ENCODE measurements at regions not wholly inside any gene's neighbourhood (a gene's known extent, or its start where the extent isn't known, plus 50 kb on each side); places are given as distances from the start of the nearest gene placed in this dataset.

DNA sequence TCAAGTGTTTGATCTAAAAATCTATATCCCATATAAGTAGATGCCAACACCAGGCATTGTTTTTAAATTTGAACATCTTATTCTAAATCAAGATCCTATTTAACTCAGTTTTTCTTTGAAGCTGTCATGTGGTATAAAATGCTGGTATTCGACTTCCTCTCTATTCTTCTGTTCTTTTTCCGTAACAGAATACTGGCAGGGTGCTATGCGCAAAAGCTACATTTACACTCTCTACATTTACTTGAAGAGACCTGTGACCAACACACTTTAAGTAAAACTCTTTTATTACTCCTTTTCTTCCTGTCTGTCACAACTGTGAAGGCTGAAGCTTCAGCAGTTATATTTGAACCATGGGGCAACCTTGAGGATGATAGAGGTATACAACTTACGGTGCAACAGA is 612.8 kb downstream of the C4orf33 start:
- Histone ChIP-seq H3K4me3 (ENCODE audit: low read depth in 1 of 2, low read length in 2 of 2) (no peak overlapping the region), H3K4me1 (ENCODE audit: control insufficient read depth in 1 of 2, insufficient read depth in 2 of 2, low read length in 2 of 2) (no peaks in the 10 kb centered on the region), H3K27me3 (ENCODE audit: low read depth, low read length) (no peaks in the 10 kb centered on the region), H3K36me3 (ENCODE audit: control insufficient read depth in 1 of 2, insufficient read depth in 2 of 2, low read length in 2 of 2) (no peaks in the 10 kb centered on the region), H3K27ac (ENCODE audit: low read length) (no peak overlapping the region), H3K9me3 (ENCODE audit: control insufficient read depth in 1 of 2, low read length in 2 of 2) (peaks cover 0 to 6% of the 10 kb centered on the region in 2 donors)

DNA sequence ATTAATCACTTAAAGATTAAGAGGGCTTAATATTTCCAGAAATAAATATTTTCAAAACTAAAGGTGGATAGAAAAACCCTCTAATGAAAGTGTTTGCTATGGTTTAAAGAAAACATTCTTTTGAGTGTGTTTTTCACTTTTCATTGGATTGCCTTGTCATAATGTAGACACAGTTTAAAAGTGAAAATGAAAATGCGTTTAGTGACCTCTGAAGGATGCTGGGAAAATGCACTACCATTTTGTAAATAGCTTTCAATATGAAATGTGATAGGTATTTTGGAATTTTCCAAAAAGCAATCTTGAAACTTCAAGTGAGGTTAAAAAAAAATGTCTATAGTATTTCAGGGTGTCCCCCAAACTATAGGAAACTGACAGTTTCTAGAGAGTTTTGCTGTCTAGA is 642.2 kb downstream of the C4orf33 start:
- H3K36me3 ChIP-seq (ENCODE audit: control insufficient read depth in 1 of 2, insufficient read depth in 2 of 2, low read length in 2 of 2): no peaks in the 10 kb centered on the region
- H3K4me3 ChIP-seq (ENCODE audit: low read depth in 1 of 2, low read length in 2 of 2): no peak overlapping the region
- no peak overlapping the region for H3K27ac ChIP-seq (ENCODE audit: low read length)
- H3K4me1 ChIP-seq (ENCODE audit: control insufficient read depth in 1 of 2, insufficient read depth in 2 of 2, low read length in 2 of 2): no peaks in the 10 kb centered on the region
- no peaks in the 10 kb centered on the region for H3K9me3 ChIP-seq (ENCODE audit: control insufficient read depth in 1 of 2, low read length in 2 of 2)
- no peaks in the 10 kb centered on the region for H3K27me3 ChIP-seq (ENCODE audit: low read depth, low read length)

DNA sequence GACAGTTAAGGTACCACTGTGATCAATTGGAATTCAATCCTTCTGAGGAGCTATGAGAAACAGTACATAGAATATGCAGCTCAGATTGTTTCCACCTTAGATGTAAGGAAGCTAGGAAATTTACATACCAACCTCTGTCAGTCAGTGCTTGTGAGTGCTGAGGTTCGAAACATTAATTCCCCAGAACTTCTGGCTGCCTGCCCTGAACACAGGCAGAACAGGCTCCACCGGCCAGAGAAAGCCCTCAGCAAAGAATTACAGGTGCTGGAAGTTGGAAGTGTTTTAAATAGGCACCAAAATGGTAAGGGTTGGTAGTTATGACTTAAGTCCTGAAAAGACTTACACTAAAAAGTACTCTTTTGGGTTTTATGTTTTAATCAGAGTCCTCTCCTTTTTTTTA is 651.8 kb downstream of the C4orf33 start:
- H3K4me3 ChIP-seq (ENCODE audit: low read depth in 1 of 2, low read length in 2 of 2): no peak overlapping the region
- H3K4me1 ChIP-seq (ENCODE audit: control insufficient read depth in 1 of 2, insufficient read depth in 2 of 2, low read length in 2 of 2): peaks cover 0 to 4% of the 10 kb centered on the region in 2 donors
- H3K9me3 ChIP-seq (ENCODE audit: control insufficient read depth in 1 of 2, low read length in 2 of 2): no peaks in the 10 kb centered on the region
- H3K36me3 ChIP-seq (ENCODE audit: control insufficient read depth in 1 of 2, insufficient read depth in 2 of 2, low read length in 2 of 2): no peaks in the 10 kb centered on the region
- no peaks in the 10 kb centered on the region for H3K27me3 ChIP-seq (ENCODE audit: low read depth, low read length)
- H3K27ac ChIP-seq (ENCODE audit: low read length): no peak overlapping the region

DNA sequence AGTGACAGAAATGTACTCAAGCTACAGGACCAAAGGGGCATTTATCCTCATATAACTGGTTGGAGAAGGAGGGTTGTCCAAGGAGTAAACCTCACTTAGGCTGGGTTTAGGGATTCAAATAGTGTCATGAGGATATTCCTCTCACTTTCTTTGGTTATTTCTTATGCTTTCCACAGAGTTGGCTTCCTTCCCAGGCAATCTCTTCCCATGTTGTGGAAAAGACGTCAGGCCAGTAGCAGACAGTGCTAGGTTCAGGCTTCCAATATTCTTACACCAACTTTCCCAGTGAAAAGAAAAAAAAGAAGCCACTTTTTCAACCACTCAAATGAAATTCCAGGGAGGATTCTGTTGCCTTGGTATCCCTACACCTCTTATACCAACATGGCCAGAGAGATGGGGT is 653.0 kb downstream of the C4orf33 start:
- no peaks in the 10 kb centered on the region for H3K27me3 ChIP-seq (ENCODE audit: low read depth, low read length)
- no peaks in the 10 kb centered on the region for H3K9me3 ChIP-seq (ENCODE audit: control insufficient read depth in 1 of 2, low read length in 2 of 2)
- H3K36me3 ChIP-seq (ENCODE audit: control insufficient read depth in 1 of 2, insufficient read depth in 2 of 2, low read length in 2 of 2): no peaks in the 10 kb centered on the region
- no peak overlapping the region for H3K4me3 ChIP-seq (ENCODE audit: low read depth in 1 of 2, low read length in 2 of 2)
- H3K4me1 ChIP-seq (ENCODE audit: control insufficient read depth in 1 of 2, insufficient read depth in 2 of 2, low read length in 2 of 2): peaks cover 0 to 4% of the 10 kb centered on the region in 2 donors
- no peak overlapping the region for H3K27ac ChIP-seq (ENCODE audit: low read length)

DNA sequence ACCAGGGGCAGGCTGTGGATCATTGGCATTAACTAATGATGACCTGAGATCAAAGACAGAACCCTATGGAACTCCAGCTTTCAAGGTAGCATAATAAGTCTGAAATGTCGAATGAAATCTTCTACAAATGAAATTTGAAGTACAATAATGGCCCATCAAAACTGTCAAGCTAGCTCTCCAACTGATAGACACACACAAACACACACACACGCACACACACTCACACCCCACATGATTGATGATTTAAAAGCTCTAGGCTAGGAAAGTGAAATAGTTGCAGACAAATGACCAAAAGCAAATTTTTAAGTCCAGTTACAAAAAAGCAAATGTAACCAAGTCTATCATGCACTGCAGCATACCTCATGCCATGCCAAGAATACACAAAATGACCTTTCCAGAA is 655.7 kb downstream of the C4orf33 start:
- H3K9me3 ChIP-seq (ENCODE audit: control insufficient read depth in 1 of 2, low read length in 2 of 2): no peaks in the 10 kb centered on the region
- H3K4me3 ChIP-seq (ENCODE audit: low read depth in 1 of 2, low read length in 2 of 2): no peak overlapping the region
- no peaks in the 10 kb centered on the region for H3K36me3 ChIP-seq (ENCODE audit: control insufficient read depth in 1 of 2, insufficient read depth in 2 of 2, low read length in 2 of 2)

DNA sequence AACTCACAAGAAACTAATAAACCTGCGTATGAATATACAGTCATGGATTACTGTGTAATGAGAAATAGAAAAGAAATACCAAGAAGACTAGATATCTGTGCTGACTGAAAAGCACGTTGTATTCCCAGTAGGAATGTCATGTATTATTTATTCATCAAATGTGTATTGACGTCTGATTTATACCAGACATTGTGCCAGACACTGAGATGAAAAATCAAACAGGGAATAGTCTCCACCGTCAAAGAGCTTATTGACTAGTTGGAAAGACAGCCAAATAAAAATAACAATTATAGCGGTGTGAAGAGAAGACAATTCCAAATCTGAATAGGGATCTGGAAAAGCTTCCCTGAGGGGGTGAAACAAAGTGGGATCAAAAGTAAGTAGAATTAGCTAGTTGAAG is 687.6 kb downstream of the C4orf33 start:
- H3K4me1 ChIP-seq (ENCODE audit: control insufficient read depth in 1 of 2, insufficient read depth in 2 of 2, low read length in 2 of 2): no peaks in the 10 kb centered on the region
- no peaks in the 10 kb centered on the region for H3K36me3 ChIP-seq (ENCODE audit: control insufficient read depth in 1 of 2, insufficient read depth in 2 of 2, low read length in 2 of 2)
- no peak overlapping the region for H3K27ac ChIP-seq (ENCODE audit: low read length)
- H3K9me3 ChIP-seq (ENCODE audit: control insufficient read depth in 1 of 2, low read length in 2 of 2): no peaks in the 10 kb centered on the region
- H3K4me3 ChIP-seq (ENCODE audit: low read depth in 1 of 2, low read length in 2 of 2): no peak overlapping the region
- H3K27me3 ChIP-seq (ENCODE audit: low read depth, low read length): no peaks in the 10 kb centered on the region

More for the DNA sequence above, 655.7 kb downstream of the C4orf33 start:
- no peaks in the 10 kb centered on the region for H3K27me3 ChIP-seq (ENCODE audit: low read depth, low read length)
- peaks cover 0 to 4% of the 10 kb centered on the region in 2 donors for H3K4me1 ChIP-seq (ENCODE audit: control insufficient read depth in 1 of 2, insufficient read depth in 2 of 2, low read length in 2 of 2)
- no peak overlapping the region for H3K27ac ChIP-seq (ENCODE audit: low read length)

DNA sequence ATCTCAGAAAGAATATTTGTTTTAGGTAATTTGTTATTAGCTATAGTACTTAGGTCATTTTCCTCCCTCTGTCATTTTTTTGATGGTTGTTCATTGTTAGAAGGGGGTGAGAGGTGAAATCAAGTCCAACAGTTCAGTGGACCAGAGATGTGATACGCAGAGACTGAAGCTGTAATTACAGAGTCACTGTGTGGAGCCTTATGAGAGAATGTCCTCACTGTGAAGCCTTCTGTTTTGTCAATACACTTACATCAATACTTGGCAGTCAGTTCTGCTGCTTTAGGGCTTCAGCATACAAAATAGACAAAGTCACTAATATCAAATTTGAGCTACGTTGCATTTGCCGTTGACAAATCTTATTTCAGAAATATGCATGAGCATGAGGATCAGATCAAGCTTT is 692.5 kb downstream of the C4orf33 start:
- no peak overlapping the region for H3K27ac ChIP-seq (ENCODE audit: low read length)
- no peaks in the 10 kb centered on the region for H3K27me3 ChIP-seq (ENCODE audit: low read depth, low read length)
- H3K36me3 ChIP-seq (ENCODE audit: control insufficient read depth in 1 of 2, insufficient read depth in 2 of 2, low read length in 2 of 2): no peaks in the 10 kb centered on the region
- no peak overlapping the region for H3K4me3 ChIP-seq (ENCODE audit: low read depth in 1 of 2, low read length in 2 of 2)
- no peaks in the 10 kb centered on the region for H3K9me3 ChIP-seq (ENCODE audit: control insufficient read depth in 1 of 2, low read length in 2 of 2)
- no peaks in the 10 kb centered on the region for H3K4me1 ChIP-seq (ENCODE audit: control insufficient read depth in 1 of 2, insufficient read depth in 2 of 2, low read length in 2 of 2)

DNA sequence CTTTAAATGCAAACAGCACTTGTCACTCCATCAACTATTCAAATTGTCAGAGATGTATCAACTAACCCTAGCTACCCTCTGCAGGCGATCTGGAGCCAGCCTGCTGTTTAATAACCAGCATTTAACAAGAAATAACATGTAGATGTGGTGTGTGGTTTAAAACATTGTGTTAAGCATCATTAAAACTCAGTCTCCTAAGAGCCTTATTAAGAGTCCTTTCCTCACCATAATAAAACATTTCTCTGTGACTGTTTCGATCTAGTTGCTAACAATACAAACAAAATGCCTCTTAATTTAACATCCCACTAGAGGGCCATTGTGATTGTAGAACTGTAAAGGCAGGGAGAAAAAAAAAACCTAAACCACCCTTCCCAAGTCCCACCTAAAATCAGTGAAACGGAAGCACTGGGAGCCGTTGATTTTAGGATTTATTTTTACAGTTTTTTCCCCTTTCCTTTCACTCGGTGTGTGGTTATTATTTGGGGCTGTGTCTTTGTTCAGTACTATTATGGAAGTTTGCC is 708.6 kb downstream of the C4orf33 start:
- Histone ChIP-seq H3K27me3 (ENCODE audit: low read depth, low read length) (no peaks in the 10 kb centered on the region), H3K4me3 (ENCODE audit: low read depth in 1 of 2, low read length in 2 of 2) (no peak overlapping the region), H3K27ac (ENCODE audit: low read length) (no peak overlapping the region), H3K36me3 (ENCODE audit: control insufficient read depth in 1 of 2, insufficient read depth in 2 of 2, low read length in 2 of 2) (no peaks in the 10 kb centered on the region), H3K4me1 (ENCODE audit: control insufficient read depth in 1 of 2, insufficient read depth in 2 of 2, low read length in 2 of 2) (no peaks in the 10 kb centered on the region), H3K9me3 (ENCODE audit: control insufficient read depth in 1 of 2, low read length in 2 of 2) (no peaks in the 10 kb centered on the region)

DNA sequence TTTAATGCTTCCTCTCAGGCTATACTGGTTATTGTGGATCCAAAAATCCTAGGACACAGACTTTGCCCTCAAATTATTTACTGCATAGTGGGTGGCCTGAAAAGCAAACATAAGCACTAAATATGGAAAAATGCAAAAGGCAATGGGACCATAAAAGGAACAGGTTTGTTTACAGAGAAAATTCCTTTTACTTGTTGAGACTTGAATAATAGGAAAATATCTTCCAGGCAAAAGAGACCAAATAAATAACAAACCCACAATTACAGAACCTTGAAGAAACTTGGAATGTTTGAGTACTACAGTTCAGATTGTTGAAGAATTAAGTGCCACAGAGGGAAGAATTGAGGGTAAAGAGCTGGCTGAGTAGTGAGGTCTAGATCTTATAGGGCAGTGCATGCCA is 711.0 kb downstream of the C4orf33 start:
- no peaks in the 10 kb centered on the region for H3K9me3 ChIP-seq (ENCODE audit: control insufficient read depth in 1 of 2, low read length in 2 of 2)
- no peaks in the 10 kb centered on the region for H3K4me1 ChIP-seq (ENCODE audit: control insufficient read depth in 1 of 2, insufficient read depth in 2 of 2, low read length in 2 of 2)
- H3K27me3 ChIP-seq (ENCODE audit: low read depth, low read length): no peaks in the 10 kb centered on the region
- H3K27ac ChIP-seq (ENCODE audit: low read length): no peak overlapping the region
- H3K36me3 ChIP-seq (ENCODE audit: control insufficient read depth in 1 of 2, insufficient read depth in 2 of 2, low read length in 2 of 2): no peaks in the 10 kb centered on the region
- H3K4me3 ChIP-seq (ENCODE audit: low read depth in 1 of 2, low read length in 2 of 2): no peak overlapping the region

DNA sequence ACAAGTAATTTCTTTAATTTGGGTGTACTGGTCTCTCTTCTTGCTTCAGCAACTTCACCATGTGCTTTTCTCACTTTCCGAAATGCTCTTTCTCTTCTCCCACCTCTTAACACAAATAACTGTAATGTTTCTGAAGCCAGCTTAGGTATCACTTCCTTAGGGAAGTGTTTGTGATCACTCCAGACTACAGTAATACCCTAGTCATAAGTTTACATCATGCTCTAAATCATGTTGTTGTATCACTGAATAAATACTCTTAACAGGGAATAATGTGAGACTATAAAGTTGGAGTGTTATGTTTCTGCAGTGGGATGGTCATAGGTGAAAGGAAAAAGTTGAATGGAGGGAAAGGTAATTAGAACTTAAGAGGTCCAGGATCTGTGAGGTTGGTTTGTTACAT is 712.3 kb downstream of the C4orf33 start:
- no peaks in the 10 kb centered on the region for H3K9me3 ChIP-seq (ENCODE audit: control insufficient read depth in 1 of 2, low read length in 2 of 2)
- no peak overlapping the region for H3K27ac ChIP-seq (ENCODE audit: low read length)
- no peaks in the 10 kb centered on the region for H3K36me3 ChIP-seq (ENCODE audit: control insufficient read depth in 1 of 2, insufficient read depth in 2 of 2, low read length in 2 of 2)
- no peak overlapping the region for H3K4me3 ChIP-seq (ENCODE audit: low read depth in 1 of 2, low read length in 2 of 2)
- no peaks in the 10 kb centered on the region for H3K4me1 ChIP-seq (ENCODE audit: control insufficient read depth in 1 of 2, insufficient read depth in 2 of 2, low read length in 2 of 2)
- no peaks in the 10 kb centered on the region for H3K27me3 ChIP-seq (ENCODE audit: low read depth, low read length)

DNA sequence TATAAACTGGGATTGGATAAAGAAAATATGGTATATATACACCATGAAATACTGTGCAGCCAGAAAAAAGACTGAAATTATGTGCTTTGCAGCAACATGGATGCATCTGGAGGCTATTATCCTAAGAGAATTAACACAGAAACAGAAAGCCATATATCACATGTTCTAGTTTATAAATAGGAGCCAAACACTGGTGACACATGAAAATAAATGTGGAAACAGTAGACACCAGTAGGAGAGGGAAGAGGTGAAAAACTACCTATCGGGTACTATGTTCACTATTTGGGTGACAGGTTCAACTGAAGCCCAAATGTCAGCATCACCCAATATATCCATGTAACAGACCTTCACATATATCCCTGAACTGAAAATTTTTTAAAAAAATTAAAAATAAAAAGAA is 725.1 kb downstream of the C4orf33 start:
- no peaks in the 10 kb centered on the region for H3K36me3 ChIP-seq (ENCODE audit: control insufficient read depth in 1 of 2, insufficient read depth in 2 of 2, low read length in 2 of 2)
- H3K4me3 ChIP-seq (ENCODE audit: low read depth in 1 of 2, low read length in 2 of 2): no peak overlapping the region
- no peaks in the 10 kb centered on the region for H3K9me3 ChIP-seq (ENCODE audit: control insufficient read depth in 1 of 2, low read length in 2 of 2)
- H3K27me3 ChIP-seq (ENCODE audit: low read depth, low read length): no peaks in the 10 kb centered on the region
- no peaks in the 10 kb centered on the region for H3K4me1 ChIP-seq (ENCODE audit: control insufficient read depth in 1 of 2, insufficient read depth in 2 of 2, low read length in 2 of 2)
- no peak overlapping the region for H3K27ac ChIP-seq (ENCODE audit: low read length)

DNA sequence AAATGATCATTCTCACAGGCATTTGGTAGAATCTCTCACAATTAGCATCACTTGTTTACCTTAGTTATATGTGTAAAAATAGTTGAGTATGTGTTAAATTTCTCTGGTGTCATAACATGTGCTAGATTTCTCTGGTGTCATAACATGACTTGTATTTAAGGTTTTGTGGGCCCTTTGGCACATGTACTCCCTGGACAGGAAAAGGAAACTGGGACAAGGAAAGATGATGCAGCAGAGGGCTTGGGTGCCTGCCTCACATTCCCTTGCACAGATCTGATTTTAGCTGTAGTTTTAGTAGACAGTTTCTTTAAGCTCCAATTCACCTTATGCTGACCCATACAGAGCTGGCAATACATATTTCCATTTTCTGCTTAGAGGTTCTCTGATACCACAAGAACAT is 726.0 kb downstream of the C4orf33 start:
- no peak overlapping the region for H3K27ac ChIP-seq (ENCODE audit: low read length)
- no peaks in the 10 kb centered on the region for H3K4me1 ChIP-seq (ENCODE audit: control insufficient read depth in 1 of 2, insufficient read depth in 2 of 2, low read length in 2 of 2)
- H3K4me3 ChIP-seq (ENCODE audit: low read depth in 1 of 2, low read length in 2 of 2): no peak overlapping the region
- no peaks in the 10 kb centered on the region for H3K36me3 ChIP-seq (ENCODE audit: control insufficient read depth in 1 of 2, insufficient read depth in 2 of 2, low read length in 2 of 2)
- H3K9me3 ChIP-seq (ENCODE audit: control insufficient read depth in 1 of 2, low read length in 2 of 2): no peaks in the 10 kb centered on the region
- H3K27me3 ChIP-seq (ENCODE audit: low read depth, low read length): no peaks in the 10 kb centered on the region
